DND-41 (cell line): ENCODE measurements at regions not wholly inside any gene's neighbourhood (a gene's known extent, or its start where the extent isn't known, plus 50 kb on each side); places are given as distances from the start of the nearest gene placed in this dataset.

Experiments
- EZH2 ChIP-seq: IDR thresholded peaks from 3 replicates; pipeline ENCODE4 v1.6.1; 2012; ENCODE audit warnings: borderline replicate concordance, low read depth, mild to moderate bottlenecking, moderate library complexity, low read length, inconsistent platforms; ENCODE audit not compliant: severe bottlenecking
- TF ChIP-seq, protein P1 (sequence below): IDR thresholded peaks from 2 replicates; pipeline ENCODE4 v1.5.1; 2012; ENCODE audit warnings: borderline replicate concordance, low read length, moderate library complexity, mild to moderate bottlenecking; ENCODE audit not compliant: poor library complexity, severe bottlenecking; ENCODE audit errors: extremely low read depth

- TF ChIP-seq, protein P1, sequence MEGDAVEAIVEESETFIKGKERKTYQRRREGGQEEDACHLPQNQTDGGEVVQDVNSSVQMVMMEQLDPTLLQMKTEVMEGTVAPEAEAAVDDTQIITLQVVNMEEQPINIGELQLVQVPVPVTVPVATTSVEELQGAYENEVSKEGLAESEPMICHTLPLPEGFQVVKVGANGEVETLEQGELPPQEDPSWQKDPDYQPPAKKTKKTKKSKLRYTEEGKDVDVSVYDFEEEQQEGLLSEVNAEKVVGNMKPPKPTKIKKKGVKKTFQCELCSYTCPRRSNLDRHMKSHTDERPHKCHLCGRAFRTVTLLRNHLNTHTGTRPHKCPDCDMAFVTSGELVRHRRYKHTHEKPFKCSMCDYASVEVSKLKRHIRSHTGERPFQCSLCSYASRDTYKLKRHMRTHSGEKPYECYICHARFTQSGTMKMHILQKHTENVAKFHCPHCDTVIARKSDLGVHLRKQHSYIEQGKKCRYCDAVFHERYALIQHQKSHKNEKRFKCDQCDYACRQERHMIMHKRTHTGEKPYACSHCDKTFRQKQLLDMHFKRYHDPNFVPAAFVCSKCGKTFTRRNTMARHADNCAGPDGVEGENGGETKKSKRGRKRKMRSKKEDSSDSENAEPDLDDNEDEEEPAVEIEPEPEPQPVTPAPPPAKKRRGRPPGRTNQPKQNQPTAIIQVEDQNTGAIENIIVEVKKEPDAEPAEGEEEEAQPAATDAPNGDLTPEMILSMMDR = no peak
- TF ChIP-seq EZH2 = no peak
Observed at GRCh38 chr2:41912776-41913175, 135.0 kb upstream of the PKDCC start.
